Body of pancreas (tissue), 4 donors: ENCODE measurements at regions not wholly inside any gene's neighbourhood (a gene's known extent, or its start where the extent isn't known, plus 50 kb on each side); places are given as distances from the start of the nearest gene placed in this dataset.

Experiments used
- POLR2A ChIP-seq, 3 donors: fragments of 450-650 bp; IDR thresholded peaks; one replicate each; pipeline ENCODE4 v1.6.1; 2016; ENCODE audit warnings: antibody characterized with exemption in 3 of 3, mild to moderate bottlenecking in 2 of 3
- TF ChIP-seq, protein P1 (sequence below), 7 experiments: fragments of 450-650 bp in 4 of 7; fragments of 200-600 bp in 3 of 7; sonication (generic) in 3 of 7; IDR thresholded peaks; one replicate each; pipeline ENCODE4 v1.5.1; 2016 to 2019; ENCODE audit warnings: antibody characterized with exemption in 7 of 7

DNA sequence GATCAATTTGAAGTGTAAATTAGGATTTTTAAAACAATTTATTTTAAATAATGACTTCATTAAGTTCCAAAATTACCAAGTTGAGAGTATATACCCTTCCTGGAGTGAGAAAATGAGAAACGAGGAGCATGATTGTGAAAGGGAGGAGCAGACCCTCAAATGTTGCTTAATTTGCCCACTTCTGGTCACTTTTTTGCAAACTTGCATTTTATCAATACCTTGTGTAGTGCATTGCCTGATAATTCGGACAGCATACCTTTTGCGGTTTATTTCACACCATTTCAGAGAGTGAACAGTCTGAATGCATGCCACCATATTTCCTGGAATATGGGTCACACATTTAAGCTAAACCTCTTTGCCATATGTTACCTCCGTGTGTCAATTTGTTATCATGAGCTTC is 669.7 kb downstream of the RNF144A start:
- TF ChIP-seq, protein P1, sequence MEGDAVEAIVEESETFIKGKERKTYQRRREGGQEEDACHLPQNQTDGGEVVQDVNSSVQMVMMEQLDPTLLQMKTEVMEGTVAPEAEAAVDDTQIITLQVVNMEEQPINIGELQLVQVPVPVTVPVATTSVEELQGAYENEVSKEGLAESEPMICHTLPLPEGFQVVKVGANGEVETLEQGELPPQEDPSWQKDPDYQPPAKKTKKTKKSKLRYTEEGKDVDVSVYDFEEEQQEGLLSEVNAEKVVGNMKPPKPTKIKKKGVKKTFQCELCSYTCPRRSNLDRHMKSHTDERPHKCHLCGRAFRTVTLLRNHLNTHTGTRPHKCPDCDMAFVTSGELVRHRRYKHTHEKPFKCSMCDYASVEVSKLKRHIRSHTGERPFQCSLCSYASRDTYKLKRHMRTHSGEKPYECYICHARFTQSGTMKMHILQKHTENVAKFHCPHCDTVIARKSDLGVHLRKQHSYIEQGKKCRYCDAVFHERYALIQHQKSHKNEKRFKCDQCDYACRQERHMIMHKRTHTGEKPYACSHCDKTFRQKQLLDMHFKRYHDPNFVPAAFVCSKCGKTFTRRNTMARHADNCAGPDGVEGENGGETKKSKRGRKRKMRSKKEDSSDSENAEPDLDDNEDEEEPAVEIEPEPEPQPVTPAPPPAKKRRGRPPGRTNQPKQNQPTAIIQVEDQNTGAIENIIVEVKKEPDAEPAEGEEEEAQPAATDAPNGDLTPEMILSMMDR (IDR thresholded peaks at IDR 0.05), result no peak
- TF ChIP-seq POLR2A (IDR thresholded peaks at IDR 0.05), result no peak
